Body of pancreas (tissue), 4 donors: ENCODE measurements at regions not wholly inside any gene's neighbourhood (a gene's known extent, or its start where the extent isn't known, plus 50 kb on each side); places are given as distances from the start of the nearest gene placed in this dataset.

ENCODE experiments used
- ATAC-seq: fragments of 150-250 bp; one replicate; pipeline ENCODE4 v1.9.1; 2016
- DNase-seq, 4 donors: peaks; one replicate each; pipeline ENCODE4 v3.0.0-alpha.2; 2019
- H3K27ac ChIP-seq, 4 donors: fragments of 200-600 bp; sonication (generic); 1 replicate in 3 of 4; 2 replicates in 1 of 4; pipeline versions ENCODE4 v1.5.1 to v1.6.1; 2016 to 2019; ENCODE audit warnings: mild to moderate bottlenecking in 1 of 4, mixed read lengths in 1 of 4, moderate library complexity in 1 of 4
- H3K27me3 ChIP-seq, 2 donors: fragments of 200-600 bp; sonication (generic); one replicate each; pipeline ENCODE4 v1.6.0; 2016; ENCODE audit warnings: mild to moderate bottlenecking in 1 of 2
- H3K36me3 ChIP-seq, 2 donors: fragments of 200-600 bp; sonication (generic); replicated peaks in 1 of 2; 2 replicates each; pipeline ENCODE4 v1.5.1; 2016; ENCODE audit warnings: low read depth in 2 of 2; ENCODE audit not compliant: insufficient read depth in 1 of 2
- H3K4me1 ChIP-seq: fragments of 200-600 bp; sonication (generic); one replicate; pipeline ENCODE4 v1.6.0; 2016
- H3K4me3 ChIP-seq, 2 donors: fragments of 200-600 bp; sonication (generic); 1 replicate in 1 of 2; 2 replicates in 1 of 2; pipeline ENCODE4 v1.5.1; 2016 to 2019
- H3K9me3 ChIP-seq, 3 donors: fragments of 200-600 bp; sonication (generic); 1 replicate in 2 of 3; 2 replicates in 1 of 3; pipeline ENCODE4 v1.5.1; 2016
- CTCF ChIP-seq, 7 experiments: fragments of 450-650 bp in 4 of 7; fragments of 200-600 bp in 3 of 7; sonication (generic) in 3 of 7; IDR thresholded peaks; one replicate each; pipeline ENCODE4 v1.5.1; 2016 to 2019; ENCODE audit warnings: antibody characterized with exemption in 7 of 7
- POLR2A ChIP-seq, 3 donors: fragments of 450-650 bp; IDR thresholded peaks; one replicate each; pipeline ENCODE4 v1.6.1; 2016; ENCODE audit warnings: antibody characterized with exemption in 3 of 3, mild to moderate bottlenecking in 2 of 3
- WGBS, 2 donors: methylation state at CpG; one replicate each; pipeline ENCODE4 v1.1.5; 2017; 5-methylcytosine and 5-hydroxymethylcytosine counted together
- intact Hi-C: fragments of 100-400 bp; cut with DNase I; formaldehyde crosslinking; loops from one replicate; pipeline ENCODE4 v1.15.1; 2023

GRCh38 chr2:144796936-144797335, 277.0 kb upstream of the ZEB2 start:
- H3K27ac ChIP-seq = no peak overlapping the region
- ATAC-seq (no peak), DNase-seq (no peak)
- intact Hi-C loops = no loop called here
- no peaks in the 10 kb centered on the region for H3K27me3 ChIP-seq
- no peaks in the 10 kb centered on the region for H3K9me3 ChIP-seq
- no peaks in the 10 kb centered on the region for H3K36me3 ChIP-seq
- WGBS, 2 donors = 74 to 76% methylated on average over 3 of the region's 3 CpGs
- TF ChIP-seq POLR2A (IDR thresholded peaks at IDR 0.05) (no peak), CTCF (IDR thresholded peaks at IDR 0.05) (no peak)
- H3K4me1 ChIP-seq = no peaks in the 10 kb centered on the region
- no peak overlapping the region for H3K4me3 ChIP-seq

GRCh38 chr2:144796164-144796563, 276.2 kb upstream of the ZEB2 start:
- no peaks in the 10 kb centered on the region for H3K9me3 ChIP-seq
- H3K27ac ChIP-seq = no peak overlapping the region
- intact Hi-C loops = no loop called here
- no peak for TF ChIP-seq POLR2A (IDR thresholded peaks at IDR 0.05)
- TF ChIP-seq CTCF (IDR thresholded peaks at IDR 0.05) = no peak
- DNase-seq (no peak), ATAC-seq (no peak)
- H3K4me1 ChIP-seq = no peaks in the 10 kb centered on the region
- no peak overlapping the region for H3K4me3 ChIP-seq
- no peaks in the 10 kb centered on the region for H3K27me3 ChIP-seq
- 54 to 60% methylated on average over 2 of the region's 2 CpGs for WGBS, 2 donors
- no peaks in the 10 kb centered on the region for H3K36me3 ChIP-seq

- no peaks in the 10 kb centered on the region for H3K4me1 ChIP-seq
- WGBS, 2 donors = 67 to 78% methylated on average over 4 to 5 of the region's 5 CpGs
- H3K9me3 ChIP-seq = no peaks in the 10 kb centered on the region
- no peaks in the 10 kb centered on the region for H3K36me3 ChIP-seq
- no peak overlapping the region for H3K27ac ChIP-seq
- H3K27me3 ChIP-seq = no peaks in the 10 kb centered on the region
- intact Hi-C loops = no loop called here
- H3K4me3 ChIP-seq = no peak overlapping the region
- DNase-seq (no peak), ATAC-seq (no peak)
- no peak for TF ChIP-seq POLR2A (IDR thresholded peaks at IDR 0.05)
- no peak for TF ChIP-seq CTCF (IDR thresholded peaks at IDR 0.05)
Observed at GRCh38 chr2:144785253-144785652, 265.3 kb upstream of the ZEB2 start.

GRCh38 chr2:144780983-144781382, 261.1 kb upstream of the ZEB2 start:
- no peak overlapping the region for H3K27ac ChIP-seq
- H3K9me3 ChIP-seq = no peaks in the 10 kb centered on the region
- H3K27me3 ChIP-seq = no peaks in the 10 kb centered on the region
- DNase-seq = no peak
- intact Hi-C loops = no loop called here
- 81 to 82% methylated on average over 3 of the region's 3 CpGs for WGBS, 2 donors
- no peak overlapping the region for H3K4me3 ChIP-seq
- ATAC-seq = no peak
- TF ChIP-seq CTCF (IDR thresholded peaks at IDR 0.05) = no peak
- no peak for TF ChIP-seq POLR2A (IDR thresholded peaks at IDR 0.05)
- no peaks in the 10 kb centered on the region for H3K4me1 ChIP-seq
- no peaks in the 10 kb centered on the region for H3K36me3 ChIP-seq

GRCh38 chr2:144776766-144777165, 256.8 kb upstream of the ZEB2 start:
- H3K4me1 ChIP-seq = no peaks in the 10 kb centered on the region
- no peaks in the 10 kb centered on the region for H3K27me3 ChIP-seq
- H3K27ac ChIP-seq = no peak overlapping the region
- no peak for TF ChIP-seq CTCF (IDR thresholded peaks at IDR 0.05)
- no peak for TF ChIP-seq POLR2A (IDR thresholded peaks at IDR 0.05)
- intact Hi-C loops = no loop called here
- no peaks in the 10 kb centered on the region for H3K36me3 ChIP-seq
- DNase-seq (no peak), ATAC-seq (no peak)
- H3K4me3 ChIP-seq = no peak overlapping the region
- H3K9me3 ChIP-seq = no peaks in the 10 kb centered on the region
